HG03354 (cell line): ENCODE measurements at regions not wholly inside any gene's neighbourhood (a gene's known extent, or its start where the extent isn't known, plus 50 kb on each side); places are given as distances from the start of the nearest gene placed in this dataset.

Experiments
- ATAC-seq: cut with Tn5 transposase; IDR thresholded peaks from one replicate; pipeline ENCODE4 v1.9.1; 2021; ENCODE audit warnings: mild to moderate bottlenecking; ENCODE audit not compliant: unreplicated experiment, poor library complexity, severe bottlenecking

DNA sequence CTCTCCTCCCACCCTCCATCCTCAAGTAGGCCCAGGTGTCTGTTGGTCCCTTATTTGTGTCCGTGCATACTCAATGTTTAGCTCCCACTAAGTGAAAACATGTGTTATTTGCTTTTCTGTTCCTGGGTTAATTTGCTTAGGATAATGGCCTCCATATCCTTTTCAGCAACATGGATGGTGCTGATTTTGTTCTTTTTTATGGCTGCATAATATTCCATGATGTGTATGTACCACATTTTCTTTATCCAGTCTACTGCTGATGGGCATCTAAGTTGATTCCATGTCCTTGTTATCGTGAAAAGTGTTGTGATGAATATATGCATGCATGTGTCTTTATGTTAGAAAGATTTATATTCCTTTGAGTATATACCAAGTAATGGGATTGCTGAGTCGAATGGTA, 314.9 kb upstream of the IRAK1BP1 start:
- ATAC-seq, result no peak

- no peak for ATAC-seq
These were observed 313.0 kb upstream of the IRAK1BP1 start for GRCh38 chr6:78554341-78554740.

- no peak for ATAC-seq
These were observed 308.3 kb upstream of the IRAK1BP1 start for GRCh38 chr6:78559056-78559455.

DNA sequence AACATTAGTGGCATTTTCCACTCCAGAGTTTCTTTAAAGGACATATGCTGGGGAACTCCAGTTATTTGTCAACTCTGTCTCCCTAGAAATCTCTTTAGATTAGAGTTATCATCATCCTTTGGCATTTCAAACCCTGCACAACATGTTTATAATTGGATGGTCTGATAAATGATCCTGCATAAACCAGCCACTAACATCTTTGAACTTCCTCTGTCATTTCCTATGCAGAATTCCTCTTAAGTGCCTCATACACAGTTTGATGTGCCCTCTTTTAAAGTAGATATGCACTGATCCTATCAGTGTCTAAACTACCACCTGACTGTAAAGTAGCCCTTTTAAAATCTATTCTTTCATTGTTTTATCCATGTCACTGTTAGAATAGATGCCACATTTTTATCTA, 306.3 kb upstream of the IRAK1BP1 start:
- no peak for ATAC-seq

GRCh38 chr6:78565997-78566396, 301.4 kb upstream of the IRAK1BP1 start:
- ATAC-seq, result no peak

DNA sequence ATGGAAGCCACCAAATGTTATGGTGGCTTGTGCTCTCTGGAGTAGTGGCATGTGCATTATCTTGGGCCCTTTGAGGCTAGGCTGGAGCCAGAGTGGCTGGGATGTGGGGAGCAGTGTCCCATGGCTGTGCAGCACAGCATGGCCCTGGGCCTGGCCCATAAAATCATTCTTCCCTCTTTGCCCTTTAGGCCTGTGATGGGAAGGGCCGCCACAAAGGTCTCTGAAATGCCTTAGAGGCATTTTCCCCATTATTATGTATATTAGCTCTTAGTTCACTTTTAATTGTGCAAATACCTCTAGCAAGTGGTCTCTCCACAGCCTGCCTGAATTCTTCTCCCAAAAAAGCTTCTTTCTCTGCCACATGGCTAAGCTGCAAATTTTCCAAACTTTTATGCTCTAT, 297.3 kb upstream of the IRAK1BP1 start:
- ATAC-seq, result no peak

- ATAC-seq, result no peak
These were observed 289.8 kb upstream of the IRAK1BP1 start for GRCh38 chr6:78577585-78577984.

GRCh38 chr6:78578430-78578829, 288.9 kb upstream of the IRAK1BP1 start:
- no peak for ATAC-seq

DNA sequence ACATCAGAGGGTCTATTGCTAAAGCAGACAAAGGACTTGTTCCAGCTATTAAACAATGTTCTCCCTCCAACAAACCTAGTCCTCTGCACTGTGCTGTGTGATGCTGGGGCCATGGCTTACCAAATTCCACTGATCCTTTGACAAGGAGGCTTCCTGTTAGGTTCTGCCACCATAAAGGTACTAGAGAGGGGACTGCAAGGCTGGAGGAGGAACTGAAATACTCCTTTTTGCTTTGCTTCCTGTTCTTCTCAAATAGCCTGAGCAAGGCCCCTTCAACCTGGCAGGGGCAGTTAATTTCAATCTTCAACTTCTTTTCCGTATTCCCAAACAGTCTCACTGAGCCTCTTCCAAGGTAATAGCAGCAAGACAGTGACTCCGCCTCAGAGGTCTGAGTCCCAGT, 286.4 kb upstream of the IRAK1BP1 start:
- no peak for ATAC-seq

DNA sequence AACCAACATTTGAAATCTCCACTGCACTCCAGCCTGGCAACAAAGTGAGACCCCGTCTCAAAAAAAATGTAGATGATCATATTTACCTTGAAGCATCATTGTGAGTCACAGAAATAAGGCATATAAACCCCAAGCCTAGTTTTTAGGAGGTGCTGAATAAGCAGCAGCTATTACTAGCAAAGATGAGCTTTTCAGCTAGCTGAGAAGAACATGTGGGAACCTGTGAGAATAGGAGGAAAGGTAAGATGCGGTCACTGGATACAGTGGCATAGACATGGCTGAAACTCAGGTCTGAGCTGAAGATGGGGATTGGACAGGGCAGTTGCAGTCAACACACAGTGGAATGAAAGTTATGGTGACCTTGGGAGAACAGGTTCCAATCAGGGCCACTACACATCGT, 284.3 kb upstream of the IRAK1BP1 start:
- ATAC-seq, result no peak

DNA sequence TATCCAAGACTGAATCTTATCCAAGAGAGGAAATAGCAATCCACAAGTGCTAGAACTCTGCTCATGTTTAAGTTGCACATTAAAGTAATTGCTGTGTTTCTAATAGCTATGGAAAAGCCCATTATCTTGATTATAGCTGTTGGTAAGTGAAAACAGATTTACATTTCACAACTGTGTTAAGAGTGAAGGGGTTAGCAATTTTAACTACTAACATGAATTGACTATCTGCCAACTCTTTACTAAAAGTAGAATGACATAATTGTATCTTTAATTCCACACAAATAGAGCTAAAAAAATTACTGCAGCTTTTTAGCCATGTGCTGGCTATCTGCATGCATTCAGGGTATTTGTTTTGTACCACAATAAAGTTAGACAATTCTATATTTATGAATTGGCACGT, 277.9 kb upstream of the IRAK1BP1 start:
- ATAC-seq, result no peak

DNA sequence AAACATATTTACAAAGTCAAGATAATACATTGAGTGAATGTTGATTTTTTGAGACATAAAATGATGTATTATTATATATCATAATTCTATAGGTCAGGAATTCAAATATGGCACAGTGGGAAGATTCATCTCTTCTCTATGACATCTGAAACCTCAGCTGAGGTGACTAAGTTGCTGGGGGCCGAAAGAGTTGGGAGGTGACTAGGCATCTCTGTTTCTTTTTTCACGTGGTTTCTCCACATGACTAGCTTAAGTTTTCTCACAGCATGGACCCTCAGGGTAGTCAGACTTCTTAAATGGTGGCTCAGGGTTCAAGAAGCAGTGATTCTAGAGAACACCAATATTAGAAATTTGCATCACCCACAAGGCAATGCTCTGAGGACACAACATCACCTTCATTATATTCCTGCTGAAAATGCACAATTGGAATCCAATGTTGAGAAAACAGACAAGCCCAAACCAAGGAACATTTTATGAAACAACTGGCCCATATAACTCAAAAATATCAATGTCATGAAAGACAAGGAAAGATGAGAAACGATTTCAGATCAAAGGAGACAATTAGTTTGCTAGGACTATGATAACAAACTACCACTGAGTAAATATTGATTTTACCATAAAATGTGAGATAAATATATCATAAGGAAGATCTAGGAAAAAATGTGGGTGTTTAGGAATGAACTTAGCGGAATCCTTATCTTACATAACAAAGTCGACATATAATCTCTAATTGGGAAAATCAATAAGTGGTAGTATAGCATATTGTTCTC, 273.3 kb upstream of the IRAK1BP1 start:
- ATAC-seq, result no peak

GRCh38 chr6:78594668-78595066, 272.7 kb upstream of the IRAK1BP1 start:
- ATAC-seq, result no peak

DNA sequence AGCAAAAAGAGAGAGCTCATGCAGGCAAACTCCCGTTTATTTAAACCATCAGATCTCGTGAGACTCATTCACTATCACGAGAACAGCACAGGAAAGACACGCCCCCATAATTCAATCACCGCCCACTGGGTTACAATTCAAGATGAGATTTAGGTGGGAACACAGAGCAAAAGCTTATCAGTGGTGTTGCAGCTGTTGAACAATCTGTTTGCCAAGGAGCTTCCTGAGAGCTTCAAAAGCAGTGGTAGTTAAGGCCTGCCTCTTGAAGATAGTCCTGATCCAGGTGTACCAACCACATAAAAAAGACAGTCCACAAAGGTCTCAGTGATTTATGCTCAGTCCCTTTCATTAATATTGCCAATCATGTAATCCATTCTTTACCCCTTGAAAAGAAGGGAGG, 269.4 kb upstream of the IRAK1BP1 start:
- ATAC-seq, result no peak

DNA sequence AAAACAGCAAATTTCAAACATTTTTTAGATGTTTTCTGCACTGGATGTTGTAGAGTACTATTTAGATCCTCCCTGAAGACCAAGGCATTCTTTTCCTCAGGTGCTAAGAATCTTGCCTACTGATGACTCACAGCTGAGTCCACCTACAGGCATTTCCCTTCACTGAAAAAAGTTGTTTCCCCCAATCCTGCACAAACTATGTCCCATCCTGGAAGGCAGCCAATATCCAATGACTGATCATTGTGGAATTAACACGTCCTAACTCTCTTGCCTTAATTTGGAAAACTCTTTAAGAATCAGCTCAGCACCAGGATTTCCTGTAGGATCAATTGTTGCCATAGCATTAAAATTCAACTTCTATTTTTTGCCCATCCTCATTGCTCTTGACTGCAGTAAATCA, 268.4 kb upstream of the IRAK1BP1 start:
- ATAC-seq, result no peak

GRCh38 chr6:78599526-78599925, 267.8 kb upstream of the IRAK1BP1 start:
- ATAC-seq, result no peak

GRCh38 chr6:78605909-78606446, 261.4 kb upstream of the IRAK1BP1 start:
- no peak for ATAC-seq

- no peak for ATAC-seq
These were observed 260.2 kb upstream of the IRAK1BP1 start for GRCh38 chr6:78607189-78607588.

DNA sequence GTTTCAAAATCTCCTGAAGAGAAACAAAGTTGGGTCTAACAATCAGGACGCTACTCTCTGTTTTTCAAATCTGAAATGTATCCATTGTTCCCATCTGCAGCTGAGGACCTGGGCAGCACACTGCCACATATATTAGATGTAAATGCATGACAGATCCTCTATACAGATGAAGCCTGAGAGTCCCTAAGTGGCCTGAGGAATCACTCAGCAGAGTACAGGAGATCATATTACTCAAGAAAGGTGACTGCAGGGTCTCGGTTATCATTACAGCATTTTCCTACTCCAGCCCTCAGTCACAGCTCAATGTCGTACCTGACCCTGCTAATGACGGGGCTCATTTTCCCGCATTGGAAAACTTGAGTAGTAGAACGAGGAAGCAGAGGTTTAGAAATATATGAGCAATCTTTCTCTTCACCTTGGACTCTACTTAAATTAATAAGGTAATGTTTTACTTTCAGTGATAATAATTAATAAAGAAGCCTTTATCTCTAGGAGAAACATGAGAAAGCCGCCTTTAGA, 256.2 kb upstream of the IRAK1BP1 start:
- no peak for ATAC-seq

- peak; percentile 70 for ATAC-seq
These were observed 255.4 kb upstream of the IRAK1BP1 start for GRCh38 chr6:78611886-78612480.

DNA sequence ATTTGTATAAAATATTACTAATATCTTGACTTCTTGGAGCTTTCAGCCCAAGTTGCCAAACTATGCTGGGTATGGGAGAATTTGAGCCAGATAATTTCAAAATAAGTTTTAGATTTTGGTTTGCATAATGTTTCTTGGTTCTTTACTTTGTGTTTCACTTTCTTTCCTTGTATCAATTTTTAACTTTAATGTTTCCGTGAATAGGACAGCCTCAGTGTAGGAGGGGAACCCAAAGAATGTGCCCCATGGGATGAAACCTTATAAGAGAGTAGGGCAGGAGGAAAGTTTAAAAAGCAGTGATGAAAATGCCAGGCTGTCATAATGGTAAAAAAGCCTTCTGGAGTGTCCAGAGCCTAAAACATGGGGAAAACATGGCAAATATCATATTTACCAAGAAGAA, 252.4 kb upstream of the IRAK1BP1 start:
- ATAC-seq, result peak; percentile 49
